Amygdala (tissue), 56 donors: ENCODE measurements at regions not wholly inside any gene's neighbourhood (a gene's known extent, or its start where the extent isn't known, plus 50 kb on each side); places are given as distances from the start of the nearest gene placed in this dataset.
A peak's percentile ranks its signal among the peaks of the same experiment; 100 is the strongest.

Source experiments
- DNase-seq, 56 donors: peaks; one replicate each; lab custom pipeline; 2025; lab: John Stamatoyannopoulos, UW

DNA sequence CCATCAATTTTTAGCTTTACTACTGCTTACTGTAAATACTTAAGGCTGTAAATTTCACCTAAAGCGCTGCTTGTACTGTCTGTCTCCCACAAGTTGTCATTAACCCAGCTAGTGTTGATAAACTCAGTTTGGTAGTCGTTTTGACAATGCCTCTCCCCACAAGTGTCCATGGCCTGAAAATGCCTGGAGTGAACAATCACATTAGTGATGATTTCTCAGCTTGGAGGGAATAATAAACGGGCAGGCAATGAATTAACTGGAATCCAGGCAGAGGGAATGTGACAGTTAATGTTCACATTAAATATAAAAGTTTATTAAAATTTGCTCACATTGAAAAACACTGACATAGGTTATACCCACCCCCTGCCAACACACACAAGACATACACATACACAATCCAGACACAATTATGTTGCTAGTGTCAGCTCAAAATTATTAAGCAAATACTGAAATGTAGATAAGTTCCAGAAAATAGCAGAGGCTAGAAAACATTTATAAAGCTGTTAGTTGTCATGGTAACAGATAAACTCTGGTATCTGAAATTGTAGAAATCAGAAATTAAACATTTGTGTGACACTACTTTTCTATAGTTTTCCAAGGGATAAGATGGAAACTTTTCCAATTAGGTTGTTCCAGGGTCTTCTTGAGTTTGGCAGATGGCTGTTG lies 341.9 kb downstream of the DIRAS2 start:
- no peak for DNase-seq

DNA sequence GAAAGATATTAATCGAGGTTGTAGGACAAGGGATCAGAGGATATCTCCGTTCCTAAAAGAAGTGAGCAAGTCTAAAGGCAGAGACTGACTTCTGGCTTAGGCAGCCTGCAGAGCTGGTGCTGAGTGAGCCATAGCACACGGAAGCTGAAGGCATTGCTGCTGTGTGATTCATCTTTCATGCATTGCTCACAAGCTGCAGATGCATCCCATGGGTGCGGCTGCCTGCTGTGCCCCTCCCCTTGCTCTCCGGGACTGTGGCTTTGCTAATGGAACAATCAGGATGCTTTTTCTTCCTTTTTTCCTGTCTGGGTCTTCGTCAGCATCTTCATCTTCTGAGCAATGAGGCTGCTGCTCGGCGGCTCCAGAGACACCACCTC lies 341.4 kb downstream of the DIRAS2 start:
- DNase-seq = peak in 2 of 56 donors; percentile 4 to 9

DNA sequence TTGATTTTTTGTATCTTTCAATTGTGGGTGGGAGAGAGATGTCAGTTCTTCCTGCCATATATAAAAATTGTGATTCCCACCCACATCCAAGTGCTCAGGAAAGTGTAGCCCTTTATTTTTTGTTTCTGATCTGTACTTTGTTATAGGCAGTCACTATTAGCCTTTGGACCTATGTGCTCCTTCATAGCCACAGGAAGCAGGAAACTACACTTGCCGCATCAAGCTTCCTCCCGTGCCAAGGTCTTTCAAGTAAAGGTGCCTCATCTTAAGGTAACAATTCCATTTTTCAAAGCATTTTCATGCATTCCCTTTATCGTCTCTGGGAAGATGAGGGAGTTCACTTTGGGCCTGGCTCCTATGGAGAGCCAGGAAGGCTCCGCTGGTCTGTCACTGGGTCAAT lies 339.0 kb downstream of the DIRAS2 start:
- DNase-seq = no peak

DNA sequence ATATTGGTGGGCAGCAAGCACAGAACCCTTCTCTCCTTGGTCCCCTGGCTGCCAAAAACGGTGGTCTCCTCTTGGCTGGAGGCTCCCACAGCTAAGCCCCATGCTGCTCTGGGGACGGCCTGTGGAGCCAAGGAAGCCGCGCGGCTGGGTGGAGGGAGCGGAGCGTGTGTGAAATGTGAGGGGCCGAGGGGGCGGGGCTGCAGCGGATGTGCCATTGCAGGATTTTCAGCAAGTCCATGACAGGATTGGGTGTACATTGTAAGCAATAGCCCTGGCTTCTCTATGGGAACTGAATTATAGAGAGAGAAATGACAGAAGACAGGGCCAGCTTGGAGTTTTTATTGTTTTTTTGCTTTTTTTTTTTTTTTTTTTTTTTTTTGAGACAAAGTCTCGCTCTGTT lies 336.5 kb downstream of the DIRAS2 start:
- no peak for DNase-seq

DNA sequence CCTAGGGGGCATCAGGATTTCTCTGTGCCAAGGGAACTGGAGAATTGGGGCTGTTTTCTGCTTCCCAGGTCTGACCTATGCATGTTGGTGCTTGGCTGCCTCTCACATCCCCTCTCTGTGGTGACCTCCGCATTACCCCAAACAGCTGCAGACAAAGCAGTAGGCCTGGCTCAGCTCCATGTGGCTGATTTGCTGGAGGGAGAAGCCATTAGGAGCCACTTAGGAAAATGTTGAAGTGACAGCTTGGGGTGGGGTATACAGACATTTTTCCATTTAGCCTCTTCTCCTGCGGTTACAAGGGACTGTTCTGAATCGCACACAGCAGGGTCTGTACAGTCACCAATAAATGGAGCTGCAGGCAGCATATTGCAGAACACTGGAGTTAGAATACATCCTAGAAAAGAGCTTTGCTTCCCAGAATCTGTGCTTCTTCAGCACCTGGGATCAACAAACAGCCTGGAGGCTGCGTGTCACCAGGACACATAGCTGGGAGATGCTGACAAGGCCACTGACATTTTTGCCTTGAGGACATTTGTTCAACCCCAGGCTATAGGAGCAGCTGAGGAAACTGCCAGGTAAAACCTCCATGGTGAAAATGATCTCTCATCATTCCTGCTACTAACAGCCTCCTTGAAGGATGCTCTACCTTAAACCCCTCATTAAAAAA lies 335.3 kb downstream of the DIRAS2 start:
- DNase-seq = no peak

DNA sequence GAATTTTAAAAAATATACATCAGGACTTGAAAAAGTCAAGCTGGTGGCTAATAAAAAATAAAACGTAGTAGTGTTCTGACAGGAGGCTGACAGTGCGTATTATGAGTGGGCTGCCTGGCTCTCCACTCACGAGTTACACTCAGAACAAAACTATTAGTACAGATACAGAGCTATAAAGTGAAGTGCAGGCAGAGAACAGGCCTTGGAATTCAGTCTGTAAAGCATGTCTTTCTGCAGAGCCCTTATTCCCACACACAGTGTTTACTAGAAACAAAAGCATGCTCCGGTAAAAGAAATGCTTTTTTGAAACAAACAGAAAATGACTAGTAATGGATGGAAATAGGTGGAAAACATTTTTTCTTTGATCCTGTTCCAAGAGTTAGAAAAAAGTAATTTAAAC lies 334.7 kb downstream of the DIRAS2 start:
- DNase-seq = no peak

DNA sequence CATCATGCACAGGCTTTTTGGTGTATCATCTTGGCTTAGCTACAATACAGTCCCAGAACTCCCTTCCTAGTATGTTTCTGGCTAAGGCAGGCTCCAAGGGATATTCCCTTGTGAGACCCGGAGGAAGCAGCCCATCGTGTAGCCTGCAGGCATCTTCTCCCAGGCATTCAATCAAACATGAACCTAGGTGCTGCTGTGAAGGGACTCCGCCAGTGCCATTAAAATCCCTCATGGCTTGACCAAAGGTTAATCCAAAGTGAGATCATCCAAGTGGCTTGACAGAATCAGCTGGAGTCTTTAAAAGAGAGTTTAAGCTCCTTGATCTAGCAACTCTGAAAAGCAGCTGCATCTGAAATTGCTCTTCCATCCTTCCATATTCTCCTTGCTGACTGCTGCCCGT lies 333.9 kb downstream of the DIRAS2 start:
- no peak for DNase-seq

DNA sequence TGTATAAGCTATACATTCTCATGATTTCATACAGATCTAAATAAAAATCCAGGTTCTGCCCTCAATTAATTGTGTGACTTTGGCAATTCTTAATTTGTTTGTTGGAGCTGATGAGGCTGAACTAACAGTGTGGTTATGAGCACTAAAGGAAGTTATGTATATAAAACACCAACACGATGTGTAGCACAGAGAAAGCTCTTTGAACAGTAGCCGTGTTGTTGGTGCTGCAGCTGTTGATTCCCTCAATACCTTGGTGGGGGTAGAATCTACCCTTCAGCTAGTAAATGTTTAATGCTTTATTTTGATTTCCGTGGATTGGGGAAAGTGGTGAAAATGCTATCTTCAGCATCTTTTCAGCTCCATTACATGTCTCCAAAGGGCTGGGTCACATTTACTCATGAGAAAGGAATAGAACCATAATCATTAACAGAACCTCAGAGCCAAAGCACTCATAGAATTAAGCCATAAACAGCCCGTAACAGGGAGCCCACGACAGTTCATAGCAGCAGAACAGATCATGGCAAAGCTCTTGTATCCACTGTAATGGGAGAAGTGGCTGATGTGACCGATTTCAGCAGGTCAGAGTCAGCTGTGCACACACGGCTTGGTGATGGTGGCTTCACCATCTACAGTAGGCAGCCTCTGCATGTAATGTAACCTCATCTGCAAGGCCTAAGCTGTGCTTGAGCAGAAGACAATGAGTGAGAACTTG lies 332.7 kb downstream of the DIRAS2 start:
- DNase-seq = no peak

DNA sequence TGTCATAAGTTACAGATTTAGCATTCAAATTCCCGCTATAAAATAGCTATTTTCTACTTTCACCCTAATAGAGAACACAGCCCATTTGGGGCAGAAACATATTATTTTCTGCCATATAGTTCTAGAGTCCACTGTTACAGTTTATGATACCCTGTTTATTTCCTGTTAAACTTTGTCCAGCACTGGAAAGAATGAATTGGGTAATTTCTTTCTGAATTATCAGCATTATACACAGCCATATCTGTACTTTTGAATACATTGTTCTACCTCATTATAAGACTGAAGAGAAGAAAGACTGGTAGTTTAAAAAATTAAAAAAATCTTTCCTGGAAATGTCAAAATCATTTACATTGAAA lies 332.1 kb downstream of the DIRAS2 start:
- no peak for DNase-seq

DNA sequence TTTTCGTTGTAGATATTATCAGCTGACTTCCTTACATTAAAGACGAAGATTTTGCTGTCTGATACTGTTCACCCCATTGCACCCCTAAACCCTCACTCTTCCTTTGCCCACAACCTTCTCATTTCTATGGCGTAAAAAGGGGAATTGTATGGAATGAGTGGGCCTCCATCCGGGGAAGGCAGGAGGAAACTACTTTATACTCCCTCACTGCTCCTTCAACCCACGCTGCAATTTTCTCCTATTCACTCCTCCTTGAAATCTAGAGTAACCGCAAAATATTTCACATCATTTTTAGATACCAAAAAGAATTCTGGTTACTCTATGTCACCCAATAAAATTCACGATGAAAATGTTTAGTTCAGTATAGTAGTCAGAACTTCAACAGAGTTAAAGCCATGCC lies 330.8 kb downstream of the DIRAS2 start:
- no peak for DNase-seq

DNA sequence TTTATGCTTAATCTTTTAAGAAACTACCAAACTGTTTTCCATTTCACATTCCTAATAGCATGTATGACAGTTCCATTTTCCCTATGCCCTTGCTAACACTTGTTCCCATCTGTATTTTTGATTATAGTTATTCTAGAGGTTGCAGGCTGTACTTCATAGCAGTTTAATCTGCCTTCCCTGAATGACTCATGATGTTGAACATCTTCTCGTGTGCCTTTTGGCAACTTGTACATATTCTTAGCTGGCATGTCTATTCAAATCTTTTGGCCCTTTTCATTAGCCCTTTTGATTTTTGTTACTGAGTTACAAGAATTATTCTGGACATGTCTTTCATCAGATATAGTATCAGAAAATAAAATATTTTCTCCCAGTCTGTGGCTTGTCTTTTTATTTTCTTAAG lies 320.3 kb downstream of the DIRAS2 start:
- no peak for DNase-seq

DNA sequence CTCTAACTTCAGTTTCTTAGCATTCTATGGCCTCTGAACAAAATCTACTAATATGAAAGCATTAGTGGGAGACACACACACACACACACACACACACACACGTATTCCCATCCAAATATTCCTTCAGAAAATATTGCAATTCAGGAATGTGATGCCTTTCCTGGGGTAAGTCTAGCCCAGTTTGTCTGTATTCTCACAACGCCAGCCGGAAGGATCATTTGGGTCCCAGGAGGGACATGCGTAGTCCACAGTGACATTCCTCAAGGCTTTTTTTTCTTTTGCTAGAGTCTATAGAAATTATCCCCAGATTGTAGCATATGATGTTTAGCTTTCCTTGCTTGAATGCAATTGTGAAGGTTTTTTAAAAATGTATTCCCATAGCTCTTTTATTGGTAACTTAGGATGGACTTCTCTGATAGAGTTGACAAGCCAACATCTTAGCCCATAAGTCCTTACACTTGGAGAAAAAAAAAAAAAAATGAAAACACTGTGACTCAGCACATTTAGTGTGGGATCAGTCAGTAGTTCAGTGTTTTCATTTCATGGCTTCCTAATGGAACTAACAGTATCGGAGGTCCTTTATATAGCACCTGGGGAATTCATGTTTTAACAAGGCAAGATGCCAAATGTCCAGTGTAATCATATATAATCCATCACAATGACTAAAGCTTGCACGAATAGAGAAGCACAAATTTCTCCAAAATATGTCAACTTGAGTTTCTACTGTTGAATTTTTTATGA lies 316.5 kb downstream of the DIRAS2 start:
- DNase-seq = no peak

DNA sequence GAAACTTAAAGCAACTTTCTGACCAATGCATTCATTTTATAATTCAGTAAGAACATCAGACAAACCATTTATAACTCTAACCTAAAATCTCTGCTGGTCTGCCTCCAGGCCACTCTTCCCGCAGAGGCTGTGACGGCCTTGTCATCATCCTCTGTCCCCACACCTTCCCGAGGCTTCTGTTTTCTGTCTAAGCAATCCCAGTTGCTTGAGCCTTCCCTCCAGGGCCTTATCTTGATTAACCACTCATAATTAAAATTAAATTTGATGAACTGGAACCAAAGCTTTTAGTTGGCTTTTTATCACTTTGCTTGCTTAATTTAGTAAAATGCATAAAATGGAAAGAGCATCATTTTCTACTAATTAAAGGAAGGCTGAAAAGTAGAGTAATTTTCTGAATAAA lies 312.4 kb downstream of the DIRAS2 start:
- no peak for DNase-seq

DNA sequence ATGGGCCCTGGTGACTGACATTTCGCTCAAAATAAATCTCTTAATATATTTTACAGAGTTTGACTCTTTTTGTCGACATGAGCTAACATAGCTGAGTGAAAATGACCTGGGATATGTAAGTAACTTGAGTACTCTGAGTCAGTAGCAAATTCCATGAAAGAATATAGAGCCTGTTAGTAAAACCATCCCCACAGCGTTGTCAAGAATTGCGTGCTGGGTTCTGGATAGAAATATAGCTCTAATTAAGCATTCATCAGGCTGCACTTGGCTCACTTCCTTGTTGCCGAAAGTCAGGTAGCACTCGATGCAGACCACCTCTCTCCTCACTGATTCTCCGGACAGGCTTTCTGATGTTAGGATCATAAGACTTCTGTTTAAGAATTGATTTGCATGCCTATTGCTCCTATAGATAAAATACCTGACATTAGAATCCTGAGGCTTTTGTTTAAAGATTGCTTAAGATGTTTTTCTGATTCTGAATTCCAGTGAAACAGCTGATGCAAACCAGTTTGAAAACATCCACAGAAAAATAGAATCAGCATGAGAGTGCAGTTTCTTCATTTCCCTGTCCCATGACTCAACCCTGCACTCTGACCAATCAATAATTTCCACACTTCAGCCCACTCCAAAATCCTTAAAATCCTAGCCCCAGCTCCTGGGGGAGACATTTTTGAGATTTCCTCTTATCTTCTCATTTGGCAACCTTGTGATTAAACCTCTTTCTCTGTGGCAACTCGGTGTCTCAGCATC lies 310.6 kb downstream of the DIRAS2 start:
- DNase-seq = no peak

DNA sequence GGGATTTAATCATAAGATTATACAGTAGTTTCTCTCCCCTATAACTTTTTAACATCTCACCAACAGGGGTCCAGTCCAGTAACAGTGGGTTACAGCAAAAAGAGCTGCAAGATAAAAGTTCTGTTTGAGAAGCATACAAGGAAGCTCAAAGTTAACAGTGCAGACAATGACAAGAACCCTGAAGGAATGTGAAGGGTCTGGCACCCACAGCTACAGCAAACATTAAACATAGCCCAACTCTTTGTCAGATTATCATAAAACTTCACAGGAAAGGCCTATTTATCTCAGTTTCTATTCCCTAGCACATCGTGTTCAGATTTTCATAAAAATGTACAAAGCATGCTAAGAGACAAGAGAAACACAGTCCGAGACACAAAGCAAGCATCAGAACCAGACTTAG lies 309.4 kb downstream of the DIRAS2 start:
- no peak for DNase-seq

DNA sequence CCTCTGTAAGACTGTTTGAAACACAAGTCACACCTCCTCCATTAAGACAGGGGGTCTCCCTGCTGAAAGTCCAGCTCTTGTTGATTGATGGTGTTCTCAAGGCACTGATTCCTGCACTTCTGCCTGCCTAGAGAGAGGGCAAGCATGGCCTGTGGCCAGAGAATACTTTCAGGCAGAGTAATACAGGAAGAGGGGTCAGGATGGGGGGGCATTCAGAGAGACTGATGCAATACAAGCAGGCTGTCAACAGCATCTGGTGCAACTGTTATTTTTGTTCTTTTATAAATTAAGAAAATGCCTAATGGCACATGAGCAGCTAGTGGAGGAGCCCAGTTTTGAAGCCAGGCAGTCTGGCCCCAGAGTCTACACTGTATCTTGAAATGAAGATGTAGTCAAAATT lies 302.2 kb downstream of the DIRAS2 start:
- DNase-seq = no peak

DNA sequence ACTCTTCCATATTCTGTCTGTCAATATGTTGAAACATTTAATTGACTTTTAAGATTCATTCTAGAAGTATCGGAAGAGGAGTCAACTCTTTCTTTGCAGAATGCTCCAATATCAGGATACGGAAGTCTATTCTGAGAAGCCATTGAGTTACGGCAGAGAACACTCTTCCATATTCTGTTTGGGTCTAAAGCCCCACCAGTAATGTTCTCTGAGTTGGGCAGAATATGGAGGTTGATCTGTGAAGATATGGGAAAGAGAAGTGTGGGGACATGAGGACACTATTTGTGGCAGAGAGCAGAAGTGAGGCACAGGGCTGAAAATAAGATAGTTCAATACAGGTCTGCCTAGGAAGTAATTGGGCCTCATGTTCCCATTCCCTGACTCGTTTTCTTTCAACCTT lies 300.0 kb downstream of the DIRAS2 start:
- DNase-seq = no peak

DNA sequence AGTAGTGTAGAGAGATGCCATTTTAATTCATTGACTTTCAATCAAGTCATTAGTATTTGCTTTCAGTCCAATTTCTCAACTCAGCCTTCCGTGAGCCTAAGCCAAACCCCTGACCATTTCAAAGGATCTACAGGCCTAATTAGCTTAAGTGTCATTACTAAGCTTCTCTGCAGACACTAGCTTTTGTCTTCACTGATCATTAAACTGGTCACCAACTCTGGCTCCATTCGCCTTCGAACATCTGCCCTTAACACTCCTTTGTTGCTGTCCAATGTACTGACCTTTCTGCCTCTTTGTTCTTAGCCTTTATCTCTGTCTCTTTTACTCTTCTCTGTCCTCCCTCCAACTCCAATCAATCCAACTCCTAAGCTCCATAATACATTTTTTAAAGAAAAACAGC lies 299.3 kb downstream of the DIRAS2 start:
- DNase-seq = no peak

DNA sequence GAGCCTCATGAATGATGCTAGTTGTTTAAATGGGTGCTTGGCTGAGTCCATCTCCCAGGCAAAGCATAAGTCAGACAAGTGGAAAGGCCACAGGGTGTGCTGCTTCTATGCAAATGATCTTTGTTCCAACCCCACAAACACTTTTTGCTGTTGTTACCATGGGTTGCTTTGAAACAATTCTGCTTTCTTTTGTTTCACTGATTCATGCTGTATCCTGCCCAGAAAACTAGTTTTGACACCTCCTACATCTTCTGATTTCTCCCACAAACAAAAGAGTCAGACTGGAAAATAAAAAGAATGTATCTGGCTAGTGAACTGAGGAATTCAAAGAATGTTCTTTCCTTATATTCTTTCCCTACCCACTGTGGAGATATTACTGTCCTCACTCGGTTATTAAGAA lies 298.6 kb downstream of the DIRAS2 start:
- peak in 1 of 56 donors; percentile 0 for DNase-seq

DNA sequence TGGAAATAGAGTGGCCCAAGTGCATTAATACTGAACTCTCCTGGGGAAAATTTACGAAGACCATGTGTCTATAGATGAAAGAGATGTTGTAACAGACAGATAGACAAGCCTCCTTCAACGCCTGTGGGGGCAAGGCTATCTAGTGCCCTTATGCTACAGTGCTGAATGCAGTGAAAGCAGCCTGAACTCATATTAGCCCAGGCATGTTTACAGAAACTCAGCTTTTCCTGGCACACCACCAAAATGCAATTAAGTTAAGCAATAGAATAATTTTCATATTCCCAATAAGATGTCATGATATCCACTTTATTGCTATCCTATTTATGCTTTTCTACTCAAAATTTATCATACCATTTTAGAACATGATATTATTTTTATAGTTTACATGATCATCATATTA lies 277.0 kb downstream of the DIRAS2 start:
- no peak for DNase-seq

DNA sequence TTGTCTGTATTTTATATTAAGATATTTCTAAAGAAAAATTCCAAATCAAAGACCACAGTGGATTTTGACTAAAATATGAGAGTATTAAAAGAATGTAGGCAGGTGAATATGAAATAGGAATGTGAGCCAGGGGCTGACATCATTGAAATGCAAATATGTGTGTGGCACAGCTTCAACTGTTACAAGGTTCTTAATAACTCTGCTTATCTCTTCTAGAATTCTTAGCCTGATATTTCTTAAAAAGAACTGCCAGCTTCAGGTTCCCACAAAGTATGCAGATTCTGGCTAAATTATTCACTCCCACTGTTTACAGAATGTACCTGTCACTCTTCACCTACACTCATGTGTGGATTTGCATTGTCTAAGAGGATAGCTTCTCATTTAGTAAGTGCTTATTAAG lies 274.4 kb downstream of the DIRAS2 start:
- no peak for DNase-seq
